H1 (cell line): ENCODE measurements at regions not wholly inside any gene's neighbourhood (a gene's known extent, or its start where the extent isn't known, plus 50 kb on each side); places are given as distances from the start of the nearest gene placed in this dataset.

ENCODE experiments used
- CBX8 ChIP-seq: fragments of 300-800, 300-1000 bp; sonication (generic); IDR thresholded peaks from 2 replicates; pipeline ENCODE4 v1.7.1; 2016; ENCODE audit warnings: low read depth, low read length, borderline replicate concordance
- CHD1 ChIP-seq: IDR thresholded peaks from 2 replicates; pipeline ENCODE4 v1.6.1; 2012; ENCODE audit warnings: low read depth, low read length, improper control_type of control experiment
- EP300 ChIP-seq, 2 experiments: IDR thresholded peaks; 1 replicate in 1 of 2; 2 replicates in 1 of 2; pipeline ENCODE4 v1.6.1; 2011 to 2012; ENCODE audit warnings: low read depth in 2 of 2, low read length in 2 of 2, mild to moderate bottlenecking in 2 of 2, borderline replicate concordance in 1 of 2, inconsistent platforms in 1 of 2, moderate library complexity in 1 of 2
- KDM4A ChIP-seq: IDR thresholded peaks from one replicate; pipeline ENCODE4 v1.7.1; 2012; ENCODE audit warnings: low read depth, mild to moderate bottlenecking, moderate library complexity, low read length, inconsistent platforms; ENCODE audit not compliant: severe bottlenecking
- POLR2AphosphoS5 ChIP-seq: IDR thresholded peaks from 2 replicates; pipeline ENCODE4 v1.6.1; 2011; ENCODE audit warnings: low read depth, low read length
- RFX5 ChIP-seq: IDR thresholded peaks from 2 replicates; pipeline ENCODE4 v1.6.1; 2011; ENCODE audit warnings: low read depth, low read length, improper control_type of control experiment, borderline replicate concordance
- SP1 ChIP-seq: IDR thresholded peaks from 2 replicates; pipeline ENCODE4 v1.6.1; 2011; ENCODE audit warnings: low read depth, low read length
- TCF12 ChIP-seq: IDR thresholded peaks from 2 replicates; pipeline ENCODE4 v1.6.1; 2011; ENCODE audit warnings: low read depth, mild to moderate bottlenecking, low read length
- TF ChIP-seq, protein P1 (sequence below): fragments of 300-600 bp; sonication (generic); IDR thresholded peaks from 2 replicates; pipeline ENCODE4 v1.7.1; 2012; ENCODE audit warnings: low read length, moderate library complexity, mild to moderate bottlenecking, inconsistent platforms; ENCODE audit not compliant: insufficient replicate concordance
- TF ChIP-seq, protein P2 (sequence below): IDR thresholded peaks from 2 replicates; pipeline ENCODE4 v1.6.1; 2011; ENCODE audit warnings: low read length, improper control_type of control experiment

DNA sequence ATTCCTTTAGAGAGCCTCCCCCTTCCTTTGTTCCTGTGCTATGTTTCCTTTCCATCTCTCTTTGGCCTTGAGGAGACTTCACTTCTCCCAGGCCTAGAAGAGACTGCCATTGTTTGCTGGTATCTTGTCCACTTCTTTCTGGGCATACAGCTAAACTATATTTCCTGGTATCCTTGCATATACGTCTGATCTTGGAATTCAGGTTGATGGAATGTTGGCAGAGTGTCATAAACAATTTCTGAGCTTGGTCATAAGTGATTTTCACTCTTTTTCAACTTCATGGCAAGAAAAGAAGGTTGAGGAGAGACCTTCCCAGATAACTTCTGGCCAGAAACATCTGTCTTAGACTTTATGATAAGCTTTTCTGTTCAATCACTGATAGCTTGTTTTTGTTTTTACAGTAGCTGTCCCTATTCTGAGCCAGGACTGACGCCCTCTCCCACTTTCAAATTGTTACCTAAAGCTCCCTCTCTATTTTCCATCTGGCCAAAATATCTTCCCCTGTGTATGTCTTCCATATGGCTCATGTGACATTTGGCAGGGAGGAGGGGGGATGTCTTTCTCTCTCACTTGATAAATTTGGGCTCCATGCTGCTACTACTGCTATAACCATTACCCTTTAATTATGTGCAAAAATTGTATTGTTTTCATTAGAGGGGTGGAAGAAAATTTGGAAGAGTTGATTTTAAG, 457.0 kb downstream of the ADAMTS20 start (continued):
- TF ChIP-seq, protein P1, sequence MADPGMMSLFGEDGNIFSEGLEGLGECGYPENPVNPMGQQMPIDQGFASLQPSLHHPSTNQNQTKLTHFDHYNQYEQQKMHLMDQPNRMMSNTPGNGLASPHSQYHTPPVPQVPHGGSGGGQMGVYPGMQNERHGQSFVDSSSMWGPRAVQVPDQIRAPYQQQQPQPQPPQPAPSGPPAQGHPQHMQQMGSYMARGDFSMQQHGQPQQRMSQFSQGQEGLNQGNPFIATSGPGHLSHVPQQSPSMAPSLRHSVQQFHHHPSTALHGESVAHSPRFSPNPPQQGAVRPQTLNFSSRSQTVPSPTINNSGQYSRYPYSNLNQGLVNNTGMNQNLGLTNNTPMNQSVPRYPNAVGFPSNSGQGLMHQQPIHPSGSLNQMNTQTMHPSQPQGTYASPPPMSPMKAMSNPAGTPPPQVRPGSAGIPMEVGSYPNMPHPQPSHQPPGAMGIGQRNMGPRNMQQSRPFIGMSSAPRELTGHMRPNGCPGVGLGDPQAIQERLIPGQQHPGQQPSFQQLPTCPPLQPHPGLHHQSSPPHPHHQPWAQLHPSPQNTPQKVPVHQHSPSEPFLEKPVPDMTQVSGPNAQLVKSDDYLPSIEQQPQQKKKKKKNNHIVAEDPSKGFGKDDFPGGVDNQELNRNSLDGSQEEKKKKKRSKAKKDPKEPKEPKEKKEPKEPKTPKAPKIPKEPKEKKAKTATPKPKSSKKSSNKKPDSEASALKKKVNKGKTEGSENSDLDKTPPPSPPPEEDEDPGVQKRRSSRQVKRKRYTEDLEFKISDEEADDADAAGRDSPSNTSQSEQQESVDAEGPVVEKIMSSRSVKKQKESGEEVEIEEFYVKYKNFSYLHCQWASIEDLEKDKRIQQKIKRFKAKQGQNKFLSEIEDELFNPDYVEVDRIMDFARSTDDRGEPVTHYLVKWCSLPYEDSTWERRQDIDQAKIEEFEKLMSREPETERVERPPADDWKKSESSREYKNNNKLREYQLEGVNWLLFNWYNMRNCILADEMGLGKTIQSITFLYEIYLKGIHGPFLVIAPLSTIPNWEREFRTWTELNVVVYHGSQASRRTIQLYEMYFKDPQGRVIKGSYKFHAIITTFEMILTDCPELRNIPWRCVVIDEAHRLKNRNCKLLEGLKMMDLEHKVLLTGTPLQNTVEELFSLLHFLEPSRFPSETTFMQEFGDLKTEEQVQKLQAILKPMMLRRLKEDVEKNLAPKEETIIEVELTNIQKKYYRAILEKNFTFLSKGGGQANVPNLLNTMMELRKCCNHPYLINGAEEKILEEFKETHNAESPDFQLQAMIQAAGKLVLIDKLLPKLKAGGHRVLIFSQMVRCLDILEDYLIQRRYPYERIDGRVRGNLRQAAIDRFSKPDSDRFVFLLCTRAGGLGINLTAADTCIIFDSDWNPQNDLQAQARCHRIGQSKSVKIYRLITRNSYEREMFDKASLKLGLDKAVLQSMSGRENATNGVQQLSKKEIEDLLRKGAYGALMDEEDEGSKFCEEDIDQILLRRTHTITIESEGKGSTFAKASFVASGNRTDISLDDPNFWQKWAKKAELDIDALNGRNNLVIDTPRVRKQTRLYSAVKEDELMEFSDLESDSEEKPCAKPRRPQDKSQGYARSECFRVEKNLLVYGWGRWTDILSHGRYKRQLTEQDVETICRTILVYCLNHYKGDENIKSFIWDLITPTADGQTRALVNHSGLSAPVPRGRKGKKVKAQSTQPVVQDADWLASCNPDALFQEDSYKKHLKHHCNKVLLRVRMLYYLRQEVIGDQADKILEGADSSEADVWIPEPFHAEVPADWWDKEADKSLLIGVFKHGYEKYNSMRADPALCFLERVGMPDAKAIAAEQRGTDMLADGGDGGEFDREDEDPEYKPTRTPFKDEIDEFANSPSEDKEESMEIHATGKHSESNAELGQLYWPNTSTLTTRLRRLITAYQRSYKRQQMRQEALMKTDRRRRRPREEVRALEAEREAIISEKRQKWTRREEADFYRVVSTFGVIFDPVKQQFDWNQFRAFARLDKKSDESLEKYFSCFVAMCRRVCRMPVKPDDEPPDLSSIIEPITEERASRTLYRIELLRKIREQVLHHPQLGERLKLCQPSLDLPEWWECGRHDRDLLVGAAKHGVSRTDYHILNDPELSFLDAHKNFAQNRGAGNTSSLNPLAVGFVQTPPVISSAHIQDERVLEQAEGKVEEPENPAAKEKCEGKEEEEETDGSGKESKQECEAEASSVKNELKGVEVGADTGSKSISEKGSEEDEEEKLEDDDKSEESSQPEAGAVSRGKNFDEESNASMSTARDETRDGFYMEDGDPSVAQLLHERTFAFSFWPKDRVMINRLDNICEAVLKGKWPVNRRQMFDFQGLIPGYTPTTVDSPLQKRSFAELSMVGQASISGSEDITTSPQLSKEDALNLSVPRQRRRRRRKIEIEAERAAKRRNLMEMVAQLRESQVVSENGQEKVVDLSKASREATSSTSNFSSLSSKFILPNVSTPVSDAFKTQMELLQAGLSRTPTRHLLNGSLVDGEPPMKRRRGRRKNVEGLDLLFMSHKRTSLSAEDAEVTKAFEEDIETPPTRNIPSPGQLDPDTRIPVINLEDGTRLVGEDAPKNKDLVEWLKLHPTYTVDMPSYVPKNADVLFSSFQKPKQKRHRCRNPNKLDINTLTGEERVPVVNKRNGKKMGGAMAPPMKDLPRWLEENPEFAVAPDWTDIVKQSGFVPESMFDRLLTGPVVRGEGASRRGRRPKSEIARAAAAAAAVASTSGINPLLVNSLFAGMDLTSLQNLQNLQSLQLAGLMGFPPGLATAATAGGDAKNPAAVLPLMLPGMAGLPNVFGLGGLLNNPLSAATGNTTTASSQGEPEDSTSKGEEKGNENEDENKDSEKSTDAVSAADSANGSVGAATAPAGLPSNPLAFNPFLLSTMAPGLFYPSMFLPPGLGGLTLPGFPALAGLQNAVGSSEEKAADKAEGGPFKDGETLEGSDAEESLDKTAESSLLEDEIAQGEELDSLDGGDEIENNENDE: no peak
- no peak for TF ChIP-seq KDM4A
- TF ChIP-seq CHD1: no peak
- no peak for TF ChIP-seq RFX5
- no peak for TF ChIP-seq CBX8
- no peak for TF ChIP-seq TCF12
- TF ChIP-seq POLR2AphosphoS5: no peak
- TF ChIP-seq SP1: no peak
- TF ChIP-seq, protein P2, sequence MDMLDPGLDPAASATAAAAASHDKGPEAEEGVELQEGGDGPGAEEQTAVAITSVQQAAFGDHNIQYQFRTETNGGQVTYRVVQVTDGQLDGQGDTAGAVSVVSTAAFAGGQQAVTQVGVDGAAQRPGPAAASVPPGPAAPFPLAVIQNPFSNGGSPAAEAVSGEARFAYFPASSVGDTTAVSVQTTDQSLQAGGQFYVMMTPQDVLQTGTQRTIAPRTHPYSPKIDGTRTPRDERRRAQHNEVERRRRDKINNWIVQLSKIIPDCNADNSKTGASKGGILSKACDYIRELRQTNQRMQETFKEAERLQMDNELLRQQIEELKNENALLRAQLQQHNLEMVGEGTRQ: no peak
- TF ChIP-seq EP300 (IDR thresholded peaks at IDR 0.05; ENCODE audit: borderline replicate concordance in 1 of 2, low read depth in 2 of 2, low read length in 2 of 2): no peak
